DND-41 (cell line): ENCODE measurements at regions not wholly inside any gene's neighbourhood (a gene's known extent, or its start where the extent isn't known, plus 50 kb on each side); places are given as distances from the start of the nearest gene placed in this dataset.

Experiments
- EZH2 ChIP-seq: IDR thresholded peaks from 3 replicates; pipeline ENCODE4 v1.6.1; 2012; ENCODE audit warnings: borderline replicate concordance, low read depth, mild to moderate bottlenecking, moderate library complexity, low read length, inconsistent platforms; ENCODE audit not compliant: severe bottlenecking
- TF ChIP-seq, protein P1 (sequence below): IDR thresholded peaks from 2 replicates; pipeline ENCODE4 v1.5.1; 2012; ENCODE audit warnings: borderline replicate concordance, low read length, moderate library complexity, mild to moderate bottlenecking; ENCODE audit not compliant: poor library complexity, severe bottlenecking; ENCODE audit errors: extremely low read depth

DNA sequence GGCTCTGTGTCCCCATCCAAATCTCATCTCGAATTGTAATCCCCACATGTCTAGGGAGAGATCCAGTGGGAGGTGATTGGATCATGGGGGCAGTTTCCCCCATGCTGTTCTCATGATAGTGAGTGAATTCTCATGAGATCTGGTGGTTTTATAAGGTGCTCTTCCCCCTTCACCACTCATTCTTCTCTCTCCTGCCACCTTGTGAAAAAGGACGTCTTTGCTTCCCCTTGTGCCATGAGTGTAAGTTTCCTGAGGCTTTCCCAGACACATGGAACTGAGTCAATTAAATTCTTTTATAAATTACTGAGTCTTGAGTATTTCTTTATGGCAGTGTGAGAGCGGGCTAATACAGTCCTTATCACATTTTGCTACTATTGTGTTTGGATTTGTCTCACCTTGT, 177.6 kb upstream of the SLC39A10 start:
- TF ChIP-seq, protein P1, sequence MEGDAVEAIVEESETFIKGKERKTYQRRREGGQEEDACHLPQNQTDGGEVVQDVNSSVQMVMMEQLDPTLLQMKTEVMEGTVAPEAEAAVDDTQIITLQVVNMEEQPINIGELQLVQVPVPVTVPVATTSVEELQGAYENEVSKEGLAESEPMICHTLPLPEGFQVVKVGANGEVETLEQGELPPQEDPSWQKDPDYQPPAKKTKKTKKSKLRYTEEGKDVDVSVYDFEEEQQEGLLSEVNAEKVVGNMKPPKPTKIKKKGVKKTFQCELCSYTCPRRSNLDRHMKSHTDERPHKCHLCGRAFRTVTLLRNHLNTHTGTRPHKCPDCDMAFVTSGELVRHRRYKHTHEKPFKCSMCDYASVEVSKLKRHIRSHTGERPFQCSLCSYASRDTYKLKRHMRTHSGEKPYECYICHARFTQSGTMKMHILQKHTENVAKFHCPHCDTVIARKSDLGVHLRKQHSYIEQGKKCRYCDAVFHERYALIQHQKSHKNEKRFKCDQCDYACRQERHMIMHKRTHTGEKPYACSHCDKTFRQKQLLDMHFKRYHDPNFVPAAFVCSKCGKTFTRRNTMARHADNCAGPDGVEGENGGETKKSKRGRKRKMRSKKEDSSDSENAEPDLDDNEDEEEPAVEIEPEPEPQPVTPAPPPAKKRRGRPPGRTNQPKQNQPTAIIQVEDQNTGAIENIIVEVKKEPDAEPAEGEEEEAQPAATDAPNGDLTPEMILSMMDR: peak; percentile 44
- TF ChIP-seq EZH2: no peak
